Upper lobe of left lung (tissue), 4 donors: ENCODE measurements at regions not wholly inside any gene's neighbourhood (a gene's known extent, or its start where the extent isn't known, plus 50 kb on each side); places are given as distances from the start of the nearest gene placed in this dataset.
"Not testable (repeated sequence)": the region's sequence is repeated elsewhere in the genome, so short reads cannot be mapped to it uniquely, and the experiment has no call there.

Source experiments
- CTCF ChIP-seq, 6 experiments: fragments of 450-650 bp in 4 of 6; fragments of 200-600 bp in 2 of 6; sonication (generic) in 2 of 6; IDR thresholded peaks; one replicate each; pipeline ENCODE4 v1.5.1; 2016 to 2019; ENCODE audit warnings: antibody characterized with exemption in 6 of 6
- EP300 ChIP-seq, 4 donors: sonication (generic); formaldehyde crosslinking; IDR thresholded peaks; one replicate each; pipeline ENCODE4 v1.5.1; 2017; ENCODE audit warnings: antibody characterized with exemption in 4 of 4, control low read depth in 2 of 4
- POLR2A ChIP-seq, 4 donors: fragments of 450-650 bp; IDR thresholded peaks; one replicate each; pipeline ENCODE4 v1.5.1; 2016 to 2017; ENCODE audit warnings: antibody characterized with exemption in 4 of 4, mild to moderate bottlenecking in 2 of 4
- POLR2AphosphoS5 ChIP-seq, 2 donors: sonication (generic); formaldehyde crosslinking; IDR thresholded peaks; one replicate each; pipeline ENCODE4 v1.5.1; 2017; ENCODE audit warnings: antibody characterized with exemption in 2 of 2

GRCh38 chr7:109687269-109687668 lies 1117.6 kb downstream of the DNAJB9 start:
- TF ChIP-seq CTCF, EP300, POLR2A, POLR2AphosphoS5 (IDR thresholded peaks at IDR 0.05): not testable (repeated sequence)
